Thoracic aorta (tissue), 2 donors: ENCODE measurements at regions not wholly inside any gene's neighbourhood (a gene's known extent, or its start where the extent isn't known, plus 50 kb on each side); places are given as distances from the start of the nearest gene placed in this dataset.

Experiments
- ATAC-seq: fragments of 150-250 bp; one replicate; pipeline ENCODE4 v1.8.0; 2017; ENCODE audit warnings: low read depth; ENCODE audit not compliant: insufficient number of reproducible peaks, low FRiP score
- DNase-seq: peaks from one replicate; pipeline ENCODE4 v3.0.0-alpha.2; 2020; ENCODE audit warnings: low spot score
- H3K27ac ChIP-seq, 2 donors: fragments of 200-600 bp; sonication (generic); 1 replicate in 1 of 2; 2 replicates in 1 of 2; pipeline ENCODE4 v1.5.1; 2016; ENCODE audit warnings: mild to moderate bottlenecking in 2 of 2, moderate library complexity in 2 of 2
- H3K27me3 ChIP-seq: fragments of 200-600 bp; sonication (generic); replicated peaks from 2 replicates; pipeline ENCODE4 v1.6.0; 2016; ENCODE audit warnings: mild to moderate bottlenecking; ENCODE audit not compliant: insufficient read depth
- H3K36me3 ChIP-seq: fragments of 200-600 bp; sonication (generic); one replicate; pipeline ENCODE4 v1.5.1; 2016
- H3K4me1 ChIP-seq, 2 donors: fragments of 200-600 bp; sonication (generic); 1 replicate in 1 of 2; 2 replicates in 1 of 2; pipeline versions ENCODE4 v1.5.1 to v1.6.0; 2016; ENCODE audit warnings: low read depth in 2 of 2, mild to moderate bottlenecking in 1 of 2; ENCODE audit not compliant: control insufficient read depth in 1 of 2
- H3K4me3 ChIP-seq: fragments of 200-600 bp; sonication (generic); 2 replicates; pipeline ENCODE4 v1.5.1; 2016; ENCODE audit warnings: mild to moderate bottlenecking
- H3K9me3 ChIP-seq: fragments of 200-600 bp; sonication (generic); 2 replicates; pipeline ENCODE4 v1.5.1; 2016
- TF ChIP-seq, protein P1 (sequence below): fragments of 200-600 bp; sonication (generic); IDR thresholded peaks from one replicate; pipeline ENCODE4 v1.5.1; 2019; ENCODE audit warnings: antibody characterized with exemption

DNA sequence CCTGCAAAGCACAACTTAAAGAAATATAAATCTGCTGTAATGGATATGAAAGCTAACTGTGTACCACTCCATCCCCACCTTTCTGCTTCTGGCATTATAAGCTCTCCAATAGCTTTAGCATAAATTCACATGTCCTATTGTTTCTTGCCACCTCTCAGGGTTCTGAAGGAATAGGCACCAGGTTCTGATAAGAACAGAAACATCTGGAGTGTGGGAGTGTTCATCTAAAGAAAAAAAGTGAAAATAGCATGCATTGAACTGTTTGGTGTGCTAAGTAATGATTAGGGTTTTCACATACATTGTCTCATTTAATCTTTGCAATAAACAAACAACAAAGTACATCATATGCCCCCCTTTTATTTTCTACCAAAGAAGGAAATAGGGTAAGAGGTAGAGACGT, 72.3 kb downstream of the FAM76B start:
- Histone ChIP-seq H3K27me3 (no peaks in the 10 kb centered on the region), H3K4me1 (no peaks in the 10 kb centered on the region), H3K4me3 (no peak overlapping the region), H3K9me3 (no peaks in the 10 kb centered on the region), H3K27ac (no peak overlapping the region), H3K36me3 (no peaks in the 10 kb centered on the region)
- TF ChIP-seq, protein P1, sequence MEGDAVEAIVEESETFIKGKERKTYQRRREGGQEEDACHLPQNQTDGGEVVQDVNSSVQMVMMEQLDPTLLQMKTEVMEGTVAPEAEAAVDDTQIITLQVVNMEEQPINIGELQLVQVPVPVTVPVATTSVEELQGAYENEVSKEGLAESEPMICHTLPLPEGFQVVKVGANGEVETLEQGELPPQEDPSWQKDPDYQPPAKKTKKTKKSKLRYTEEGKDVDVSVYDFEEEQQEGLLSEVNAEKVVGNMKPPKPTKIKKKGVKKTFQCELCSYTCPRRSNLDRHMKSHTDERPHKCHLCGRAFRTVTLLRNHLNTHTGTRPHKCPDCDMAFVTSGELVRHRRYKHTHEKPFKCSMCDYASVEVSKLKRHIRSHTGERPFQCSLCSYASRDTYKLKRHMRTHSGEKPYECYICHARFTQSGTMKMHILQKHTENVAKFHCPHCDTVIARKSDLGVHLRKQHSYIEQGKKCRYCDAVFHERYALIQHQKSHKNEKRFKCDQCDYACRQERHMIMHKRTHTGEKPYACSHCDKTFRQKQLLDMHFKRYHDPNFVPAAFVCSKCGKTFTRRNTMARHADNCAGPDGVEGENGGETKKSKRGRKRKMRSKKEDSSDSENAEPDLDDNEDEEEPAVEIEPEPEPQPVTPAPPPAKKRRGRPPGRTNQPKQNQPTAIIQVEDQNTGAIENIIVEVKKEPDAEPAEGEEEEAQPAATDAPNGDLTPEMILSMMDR: no peak
- no peak for DNase-seq
- ATAC-seq: no peak

DNA sequence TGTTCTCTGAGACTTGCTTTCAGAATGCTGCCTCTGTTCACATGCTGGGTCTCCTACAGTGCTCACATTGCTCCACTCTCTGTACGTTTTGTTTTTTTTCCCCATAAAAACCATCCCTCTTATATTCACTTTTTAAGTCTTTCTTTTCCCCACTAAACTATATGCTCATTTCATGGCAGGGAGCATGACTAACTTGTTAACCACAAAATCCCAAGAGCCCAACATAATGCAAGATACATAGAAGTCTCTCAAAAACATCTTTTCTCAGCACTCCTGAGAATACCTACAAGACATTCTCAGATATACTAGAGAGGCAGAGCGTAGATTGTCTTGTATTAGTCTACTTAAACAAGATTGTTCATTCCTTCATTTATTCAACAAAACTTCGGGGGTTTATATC, 73.3 kb downstream of the FAM76B start:
- no peak for ATAC-seq
- H3K27ac ChIP-seq: no peak overlapping the region
- H3K27me3 ChIP-seq: no peaks in the 10 kb centered on the region
- H3K9me3 ChIP-seq: no peaks in the 10 kb centered on the region
- DNase-seq: no peak
- no peaks in the 10 kb centered on the region for H3K4me1 ChIP-seq
- H3K36me3 ChIP-seq: no peaks in the 10 kb centered on the region
- TF ChIP-seq, protein P1: no peak
- H3K4me3 ChIP-seq: no peak overlapping the region

DNA sequence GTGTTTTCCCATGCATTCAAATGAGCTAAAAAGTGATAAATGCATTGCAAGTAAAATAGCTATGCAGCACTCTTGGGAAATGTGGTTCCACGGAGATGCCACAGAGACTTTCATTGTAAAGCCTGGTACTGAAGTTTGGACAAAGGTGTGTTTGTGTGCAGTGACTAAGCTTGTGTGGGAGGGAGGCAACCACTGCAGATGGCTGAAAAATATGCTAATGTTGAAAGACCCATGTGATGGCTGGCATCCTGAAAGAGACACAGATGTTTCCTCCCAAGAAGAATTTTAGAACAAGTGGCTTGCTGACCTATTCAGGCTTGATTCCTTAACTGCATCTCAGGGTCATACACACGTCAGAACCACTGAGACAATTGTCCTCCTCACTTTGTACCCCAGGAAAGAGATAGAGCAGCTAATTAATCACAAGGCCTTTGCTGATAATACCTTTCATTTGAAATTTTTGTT, 73.8 kb downstream of the FAM76B start:
- Histone ChIP-seq H3K4me1 (no peaks in the 10 kb centered on the region), H3K9me3 (no peaks in the 10 kb centered on the region), H3K4me3 (no peak overlapping the region), H3K27me3 (no peaks in the 10 kb centered on the region), H3K36me3 (no peaks in the 10 kb centered on the region), H3K27ac (no peak overlapping the region)
- TF ChIP-seq, protein P1: no peak
- no peak for DNase-seq
- ATAC-seq: no peak

DNA sequence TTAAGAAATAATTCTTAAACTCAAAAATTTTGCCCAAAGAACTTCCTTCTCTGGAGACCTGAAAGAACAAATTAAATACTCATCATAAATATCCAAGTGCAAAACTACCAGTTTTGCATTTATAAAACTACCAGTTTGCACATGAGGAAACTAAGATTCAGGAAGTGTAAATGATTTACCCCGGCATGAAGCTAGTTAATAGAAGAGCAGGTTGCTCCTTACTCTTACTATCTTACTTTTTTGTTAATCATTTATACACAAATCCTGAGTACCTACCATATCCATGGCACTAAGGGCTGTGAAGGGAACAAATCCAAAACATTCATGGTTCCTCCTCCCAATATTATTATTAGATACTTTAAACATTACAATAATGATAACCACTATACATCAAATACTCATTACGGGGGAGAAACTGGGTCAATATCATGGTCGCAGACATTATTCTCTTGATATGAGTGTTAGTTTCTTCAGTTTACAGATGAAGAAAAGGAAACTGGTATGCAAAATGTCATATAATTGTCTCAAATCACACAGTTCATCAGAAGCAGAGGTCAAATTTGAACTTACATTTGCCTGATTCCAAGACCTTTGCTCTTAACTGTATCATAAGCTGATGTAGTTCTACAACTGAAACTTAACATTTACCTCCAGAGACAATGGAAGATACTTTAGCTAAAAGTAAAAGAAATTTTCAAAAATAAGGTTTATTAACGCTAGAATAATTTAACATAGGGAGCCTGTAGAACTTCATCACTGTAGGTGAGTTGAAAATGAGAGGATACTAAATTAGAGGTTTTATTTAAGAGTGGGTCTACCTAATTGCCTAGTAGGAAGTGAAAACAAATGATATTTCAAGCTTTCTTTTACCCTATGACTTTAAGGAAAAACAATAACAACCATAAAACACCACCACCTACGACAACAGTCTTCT, 74.5 kb downstream of the FAM76B start:
- Histone ChIP-seq H3K27me3 (no peaks in the 10 kb centered on the region), H3K9me3 (no peaks in the 10 kb centered on the region), H3K36me3 (no peaks in the 10 kb centered on the region), H3K4me1 (no peaks in the 10 kb centered on the region), H3K4me3 (no peak overlapping the region), H3K27ac (no peak overlapping the region)
- DNase-seq: no peak
- no peak for ATAC-seq
- TF ChIP-seq, protein P1: no peak

DNA sequence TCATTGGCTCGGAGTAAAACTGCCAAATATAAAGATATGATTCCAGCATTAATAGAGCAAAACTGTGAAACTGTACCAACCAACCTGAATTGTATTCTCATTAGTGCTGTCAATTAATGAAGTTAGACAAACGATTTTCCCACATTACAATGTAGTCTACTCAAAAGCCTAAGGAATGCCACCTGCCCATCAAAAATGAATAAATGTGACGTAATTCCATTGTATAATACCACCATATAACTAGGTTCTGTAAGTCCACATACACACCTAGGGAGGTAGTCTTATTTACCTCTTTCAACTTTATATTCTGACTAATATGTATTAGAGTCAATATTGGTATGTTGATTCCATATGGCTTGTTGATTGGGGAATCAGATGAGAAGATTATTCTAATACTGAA, 76.2 kb downstream of the FAM76B start:
- TF ChIP-seq, protein P1: no peak
- H3K27me3 ChIP-seq: no peaks in the 10 kb centered on the region
- ATAC-seq: no peak
- H3K9me3 ChIP-seq: no peaks in the 10 kb centered on the region
- H3K36me3 ChIP-seq: no peaks in the 10 kb centered on the region
- H3K4me1 ChIP-seq: no peaks in the 10 kb centered on the region
- no peak overlapping the region for H3K4me3 ChIP-seq
- no peak overlapping the region for H3K27ac ChIP-seq
- no peak for DNase-seq
